B cell (primary cell): ENCODE measurements at regions not wholly inside any gene's neighbourhood (a gene's known extent, or its start where the extent isn't known, plus 50 kb on each side); places are given as distances from the start of the nearest gene placed in this dataset.

Source experiments
- EZH2 ChIP-seq: IDR thresholded peaks from 2 replicates; pipeline ENCODE4 v1.6.1; 2012; ENCODE audit warnings: borderline replicate concordance, low read depth, mild to moderate bottlenecking, moderate library complexity, low read length; ENCODE audit not compliant: insufficient read depth, poor library complexity, severe bottlenecking
- TF ChIP-seq, protein P1 (sequence below): fragments of 200-600 bp; IDR thresholded peaks from one replicate; pipeline ENCODE4 v1.8.0; 2022; ENCODE audit warnings: antibody characterized with exemption, mild to moderate bottlenecking

DNA sequence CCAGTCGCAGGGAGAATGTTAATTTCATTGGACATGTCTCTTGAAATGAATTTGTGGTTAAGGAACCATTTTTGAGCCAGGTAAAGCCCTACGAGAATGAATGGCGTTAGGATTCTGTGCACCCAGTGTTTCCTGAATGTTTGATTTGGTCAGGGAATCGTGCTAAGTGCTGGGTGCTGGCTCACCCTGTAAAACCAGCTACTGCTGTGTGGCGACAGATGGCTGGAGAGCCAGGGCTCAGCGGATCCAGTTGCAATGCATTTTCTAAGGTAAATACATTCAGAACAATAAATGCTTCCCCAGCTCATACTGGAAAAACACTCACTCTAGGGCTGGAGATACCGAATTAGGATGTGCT lies 355.5 kb downstream of the GLRX3 start:
- no peak for TF ChIP-seq EZH2
- TF ChIP-seq, protein P1, sequence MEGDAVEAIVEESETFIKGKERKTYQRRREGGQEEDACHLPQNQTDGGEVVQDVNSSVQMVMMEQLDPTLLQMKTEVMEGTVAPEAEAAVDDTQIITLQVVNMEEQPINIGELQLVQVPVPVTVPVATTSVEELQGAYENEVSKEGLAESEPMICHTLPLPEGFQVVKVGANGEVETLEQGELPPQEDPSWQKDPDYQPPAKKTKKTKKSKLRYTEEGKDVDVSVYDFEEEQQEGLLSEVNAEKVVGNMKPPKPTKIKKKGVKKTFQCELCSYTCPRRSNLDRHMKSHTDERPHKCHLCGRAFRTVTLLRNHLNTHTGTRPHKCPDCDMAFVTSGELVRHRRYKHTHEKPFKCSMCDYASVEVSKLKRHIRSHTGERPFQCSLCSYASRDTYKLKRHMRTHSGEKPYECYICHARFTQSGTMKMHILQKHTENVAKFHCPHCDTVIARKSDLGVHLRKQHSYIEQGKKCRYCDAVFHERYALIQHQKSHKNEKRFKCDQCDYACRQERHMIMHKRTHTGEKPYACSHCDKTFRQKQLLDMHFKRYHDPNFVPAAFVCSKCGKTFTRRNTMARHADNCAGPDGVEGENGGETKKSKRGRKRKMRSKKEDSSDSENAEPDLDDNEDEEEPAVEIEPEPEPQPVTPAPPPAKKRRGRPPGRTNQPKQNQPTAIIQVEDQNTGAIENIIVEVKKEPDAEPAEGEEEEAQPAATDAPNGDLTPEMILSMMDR: no peak
